ENCODE measurements at regions not wholly inside any gene's neighbourhood (a gene's known extent, or its start where the extent isn't known, plus 50 kb on each side); places are given as distances from the start of the nearest gene placed in this dataset. TPM values are rescaled to one million over a fixed set of nuclear protein-coding genes. Genes with fewer than 3 reads are reported as not detected.
A peak's percentile ranks its signal among the peaks of the same experiment; 100 is the strongest.
"Not testable (repeated sequence)": the region's sequence is repeated elsewhere in the genome, so short reads cannot be mapped to it uniquely, and the experiment has no call there.

DNA sequence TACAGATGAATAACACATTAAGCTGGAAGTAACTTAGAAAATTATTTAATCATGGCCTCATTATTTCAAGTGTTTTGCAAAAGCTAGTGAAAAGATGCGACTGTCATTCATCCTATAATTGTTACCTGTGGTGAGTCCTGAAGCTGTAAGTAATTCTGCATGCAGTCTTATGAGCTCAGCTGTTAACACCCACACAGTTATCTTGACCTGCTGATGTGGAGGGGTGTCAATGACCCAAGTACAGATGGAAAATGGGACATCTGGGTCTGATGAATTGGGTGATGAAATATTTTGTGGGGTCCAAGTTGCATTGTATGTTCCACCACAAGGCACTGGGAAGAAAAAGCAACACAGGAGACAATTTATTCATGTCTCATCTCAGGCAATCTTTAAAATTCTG, 68.9 kb downstream of the OR13A1 start:
- CTCF ChIA-PET = interaction anchor here (0.6 kb wide), 1 partner anchor 13 kb away, joined by 3 read pairs; no protein-coding TSS in a partner anchor
- Histone ChIP-seq H3K9me3 (ENCODE audit: control insufficient read depth, insufficient read depth, low read length) (no peaks in the 10 kb centered on the region), H3K4me3 (ENCODE audit: low read depth, low read length) (no peak overlapping the region), H3K27ac (ENCODE audit: low read depth, low read length) (no peak overlapping the region), H3K27me3 (ENCODE audit: control insufficient read depth, insufficient read depth, low read length) (peaks cover 6% of the 10 kb centered on the region)
- TF ChIP-seq, protein P1, sequence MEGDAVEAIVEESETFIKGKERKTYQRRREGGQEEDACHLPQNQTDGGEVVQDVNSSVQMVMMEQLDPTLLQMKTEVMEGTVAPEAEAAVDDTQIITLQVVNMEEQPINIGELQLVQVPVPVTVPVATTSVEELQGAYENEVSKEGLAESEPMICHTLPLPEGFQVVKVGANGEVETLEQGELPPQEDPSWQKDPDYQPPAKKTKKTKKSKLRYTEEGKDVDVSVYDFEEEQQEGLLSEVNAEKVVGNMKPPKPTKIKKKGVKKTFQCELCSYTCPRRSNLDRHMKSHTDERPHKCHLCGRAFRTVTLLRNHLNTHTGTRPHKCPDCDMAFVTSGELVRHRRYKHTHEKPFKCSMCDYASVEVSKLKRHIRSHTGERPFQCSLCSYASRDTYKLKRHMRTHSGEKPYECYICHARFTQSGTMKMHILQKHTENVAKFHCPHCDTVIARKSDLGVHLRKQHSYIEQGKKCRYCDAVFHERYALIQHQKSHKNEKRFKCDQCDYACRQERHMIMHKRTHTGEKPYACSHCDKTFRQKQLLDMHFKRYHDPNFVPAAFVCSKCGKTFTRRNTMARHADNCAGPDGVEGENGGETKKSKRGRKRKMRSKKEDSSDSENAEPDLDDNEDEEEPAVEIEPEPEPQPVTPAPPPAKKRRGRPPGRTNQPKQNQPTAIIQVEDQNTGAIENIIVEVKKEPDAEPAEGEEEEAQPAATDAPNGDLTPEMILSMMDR (IDR thresholded peaks at IDR 0.05; ENCODE audit: low read depth, low read length) = no peak
- POLR2A ChIA-PET = no interaction called here
- DNase-seq (ENCODE audit: low read depth, low spot score) = no peak

DNA sequence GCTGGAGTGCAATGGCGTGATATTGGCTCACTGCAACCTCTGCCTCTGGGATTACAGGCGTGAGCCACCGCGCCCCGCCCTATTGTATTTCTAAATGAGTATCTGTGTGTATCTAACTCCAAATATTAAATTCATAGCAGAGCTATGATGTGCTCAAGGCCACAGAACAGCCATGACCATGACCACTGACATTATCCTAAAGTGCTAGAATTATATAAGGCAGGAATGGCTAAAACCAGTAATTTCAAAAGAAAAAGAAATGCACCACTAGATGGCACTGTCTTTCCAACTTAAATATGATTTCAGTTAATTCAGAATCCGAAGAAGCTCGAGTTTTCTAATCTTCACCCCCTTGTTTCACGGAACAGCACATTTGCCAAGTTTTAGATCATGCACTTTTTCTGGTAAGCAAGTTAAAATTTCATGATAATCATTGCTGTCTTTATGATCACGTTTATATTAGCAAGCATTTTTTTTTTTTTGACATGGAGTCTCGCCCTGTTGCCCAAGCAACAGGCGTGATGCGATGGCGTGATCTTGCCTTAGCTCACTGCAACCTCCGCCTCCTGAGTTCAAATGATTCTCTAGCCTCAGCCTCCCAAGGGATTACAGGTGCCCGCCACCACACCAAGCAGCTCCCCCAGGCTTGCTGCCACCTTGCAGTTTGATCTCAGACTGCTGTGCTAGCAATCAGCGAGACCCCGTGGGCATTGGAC, 65.3 kb downstream of the OR13A1 start:
- no peak for DNase-seq (ENCODE audit: low read depth, low spot score)
- TF ChIP-seq, protein P1 (IDR thresholded peaks at IDR 0.05; ENCODE audit: low read depth, low read length) = peak; percentile 48
- CTCF ChIA-PET = interaction anchor here (0.5 to 2.0 kb wide), 33 partner anchors 10 to 670 kb away, joined by 3 to 12 read pairs (median 3); no protein-coding TSS in a partner anchor

DNA sequence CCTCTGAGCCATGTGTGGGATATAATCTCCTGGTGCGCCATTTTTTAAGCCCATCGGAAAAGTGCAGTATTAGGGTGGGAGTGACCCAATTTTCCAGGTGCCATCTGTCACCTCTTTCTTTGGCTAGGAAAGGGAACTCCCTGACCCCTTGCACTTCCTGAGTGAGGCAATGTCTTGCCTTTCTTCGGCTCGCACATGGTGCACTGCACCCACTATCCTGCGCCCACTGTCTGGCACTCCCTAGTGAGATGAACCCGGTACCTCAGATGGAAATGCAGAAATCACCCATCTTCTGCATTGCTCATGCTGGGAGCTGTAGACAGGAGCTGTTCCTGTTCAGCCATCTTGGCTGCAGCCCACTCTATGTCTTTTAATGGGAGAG, 64.7 kb downstream of the OR13A1 start:
- POLR2A ChIA-PET = interaction anchor here (0.7 kb wide), 1 partner anchor 197 kb away, joined by 4 read pairs; no protein-coding TSS in a partner anchor
- not testable (repeated sequence) for H3K9me3 ChIP-seq (ENCODE audit: control insufficient read depth, insufficient read depth, low read length); DNase-seq (ENCODE audit: low read depth, low spot score); H3K27ac ChIP-seq (ENCODE audit: low read depth, low read length); H3K27me3 ChIP-seq (ENCODE audit: control insufficient read depth, insufficient read depth, low read length); H3K4me3 ChIP-seq (ENCODE audit: low read depth, low read length)
- CTCF ChIA-PET = interaction anchor here (0.5 to 2.0 kb wide), 29 partner anchors 10 to 670 kb away, joined by 3 to 12 read pairs (median 3); no protein-coding TSS in a partner anchor

More for the DNA sequence above, 65.3 kb downstream of the OR13A1 start:
- Histone ChIP-seq H3K9me3 (ENCODE audit: control insufficient read depth, insufficient read depth, low read length) (no peaks in the 10 kb centered on the region), H3K27ac (ENCODE audit: low read depth, low read length) (no peak overlapping the region), H3K4me3 (ENCODE audit: low read depth, low read length) (no peak overlapping the region), H3K27me3 (ENCODE audit: control insufficient read depth, insufficient read depth, low read length) (peaks cover 7% of the 10 kb centered on the region)
- POLR2A ChIA-PET = interaction anchor here (0.7 kb wide), 1 partner anchor 197 kb away, joined by 4 read pairs; no protein-coding TSS in a partner anchor

Small RNA genes lying in the stretch of these regions (small RNA-seq; reads per million reads assigned to genes)
- gene AL512324.1 (ENCODE audit: insufficient read length, low read depth) = not detected
- not detected for gene MIR3156-1 (ENCODE audit: insufficient read length, low read depth)
- not detected for gene RNU6-1207P (ENCODE audit: insufficient read length, low read depth)
